IMR-90 (cell line): ENCODE measurements at regions not wholly inside any gene's neighbourhood (a gene's known extent, or its start where the extent isn't known, plus 50 kb on each side); places are given as distances from the start of the nearest gene placed in this dataset.

ENCODE experiments used
- ATAC-seq: fragments of 200-7000 bp; cut with Tn5 transposase; 2 replicates; pipeline ENCODE4 v1.9.1; 2020; ENCODE audit warnings: low read depth, mild to moderate bottlenecking, moderate library complexity
- BruUV-seq: library from RNA; stranded (reverse); fragments of 400-500 nt; replicated peaks from 2 replicates; lab custom pipeline; 2021; lab: Mats Ljungman, UMichigan
- CTCF ChIA-PET: fragments of 300-600 bp; formaldehyde crosslinking; extraction: SDS; loops from one replicate; lab custom pipeline; 2021; ENCODE audit warnings: antibody characterized with exemption; lab: Yijun Ruan, JAX
- POLR2A ChIA-PET: fragments of 300-600 bp; sonication (Branson Sonifier 250); formaldehyde crosslinking; loops from one replicate; lab custom pipeline; 2022; ENCODE audit warnings: antibody characterized with exemption; ENCODE audit not compliant: unreplicated experiment; lab: Charles Lee
- DNase-seq: peaks from one replicate; pipeline ENCODE4 v3.0.0; 2013
- H2AFZ ChIP-seq: replicated peaks from 2 replicates; pipeline ENCODE3; 2013; ENCODE audit warnings: low read length, mild to moderate bottlenecking; ENCODE audit not compliant: poor library complexity
- H2AK5ac ChIP-seq: 2 replicates; pipeline ENCODE4 v1.6.1; 2013; ENCODE audit warnings: low read depth, low read length, inconsistent platforms
- H2AK9ac ChIP-seq: replicated peaks from 2 replicates; pipeline ENCODE3; 2013; ENCODE audit warnings: mild to moderate bottlenecking, low read depth, low read length, moderate library complexity; ENCODE audit not compliant: poor library complexity
- H2BK120ac ChIP-seq: 2 replicates; pipeline ENCODE4 v1.6.1; 2013; ENCODE audit warnings: low read depth, low read length, inconsistent platforms
- H2BK15ac ChIP-seq: 3 replicates; pipeline ENCODE4 v1.6.1; 2013; ENCODE audit warnings: low read depth, low read length, inconsistent platforms
- H2BK20ac ChIP-seq: 2 replicates; pipeline ENCODE4 v1.6.1; 2013; ENCODE audit warnings: low read depth, mild to moderate bottlenecking, inconsistent platforms, low read length, moderate library complexity
- H2BK5ac ChIP-seq: 2 replicates; pipeline ENCODE4 v1.6.1; 2013; ENCODE audit warnings: mild to moderate bottlenecking, low read depth, low read length, inconsistent platforms; ENCODE audit not compliant: poor library complexity, severe bottlenecking
- H3K14ac ChIP-seq: replicated peaks from 2 replicates; pipeline ENCODE4 v1.6.1; 2013; ENCODE audit warnings: low read depth, low read length, inconsistent platforms
- H3K18ac ChIP-seq: 2 replicates; pipeline ENCODE4 v1.6.1; 2013; ENCODE audit warnings: low read depth, low read length, control low read depth
- H3K23ac ChIP-seq: 2 replicates; pipeline ENCODE4 v1.6.1; 2013; ENCODE audit warnings: low read depth, low read length, inconsistent platforms
- H3K27ac ChIP-seq: 2 replicates; pipeline ENCODE4 v1.5.1; 2013; ENCODE audit warnings: mild to moderate bottlenecking, control low read depth, low read length; ENCODE audit not compliant: insufficient read depth
- H3K27me3 ChIP-seq: 2 replicates; pipeline ENCODE4 v1.6.1; 2013; ENCODE audit warnings: low read length; ENCODE audit not compliant: control insufficient read depth, insufficient read depth
- H3K36me3 ChIP-seq: 2 replicates; pipeline ENCODE4 v1.6.1; 2013; ENCODE audit warnings: low read length, mixed read lengths; ENCODE audit not compliant: control insufficient read depth, insufficient read depth
- H3K4ac ChIP-seq: 2 replicates; pipeline ENCODE4 v1.6.1; 2013; ENCODE audit warnings: low read depth, low read length, inconsistent platforms
- H3K4me1 ChIP-seq: 2 replicates; pipeline ENCODE4 v1.6.1; 2013; ENCODE audit warnings: low read length, mixed read lengths; ENCODE audit not compliant: control insufficient read depth, insufficient read depth
- H3K4me2 ChIP-seq: 2 replicates; pipeline ENCODE4 v1.6.1; 2013; ENCODE audit warnings: low read depth, mild to moderate bottlenecking, control low read depth, low read length, moderate library complexity
- H3K4me3 ChIP-seq: 2 replicates; pipeline ENCODE4 v1.5.1; 2013; ENCODE audit warnings: low read depth, mild to moderate bottlenecking, control low read depth, low read length, moderate library complexity; ENCODE audit not compliant: insufficient read depth
- H3K56ac ChIP-seq: 2 replicates; pipeline ENCODE4 v1.6.1; 2013; ENCODE audit warnings: low read length, inconsistent platforms; ENCODE audit not compliant: insufficient read depth; ENCODE audit errors: extremely low read depth
- H3K79me1 ChIP-seq, 2 experiments: 2 replicates each; pipeline ENCODE4 v1.6.1; 2013; ENCODE audit warnings: low read length in 2 of 2, inconsistent platforms in 1 of 2, low read depth in 1 of 2
- H3K9ac ChIP-seq: 2 replicates; pipeline ENCODE4 v1.6.1; 2013; ENCODE audit warnings: low read depth, low read length, control low read depth
- H3K9me1 ChIP-seq: 2 replicates; pipeline ENCODE4 v1.6.1; 2013; ENCODE audit warnings: low read length, inconsistent platforms; ENCODE audit not compliant: insufficient read depth
- H3K9me3 ChIP-seq: 2 replicates; pipeline ENCODE4 v1.6.1; 2013; ENCODE audit warnings: low read length; ENCODE audit not compliant: control insufficient read depth, insufficient read depth
- H4K20me1 ChIP-seq: 2 replicates; pipeline ENCODE4 v1.6.1; 2013; ENCODE audit warnings: low read length, inconsistent platforms; ENCODE audit not compliant: insufficient read depth
- H4K5ac ChIP-seq: 2 replicates; pipeline ENCODE4 v1.6.1; 2013; ENCODE audit warnings: mild to moderate bottlenecking, low read depth, low read length, control low read depth
- H4K8ac ChIP-seq, 2 experiments: 2 replicates each; pipeline ENCODE4 v1.6.1; 2013; ENCODE audit warnings: low read depth in 2 of 2, low read length in 2 of 2, control low read depth in 1 of 2, inconsistent platforms in 1 of 2
- H4K91ac ChIP-seq: 2 replicates; pipeline ENCODE4 v1.6.1; 2013; ENCODE audit warnings: low read depth, low read length, inconsistent platforms; ENCODE audit not compliant: insufficient read depth
- BHLHE40 ChIP-seq: fragments of 150-350 bp; IDR thresholded peaks from 2 replicates; pipeline ENCODE4 v1.6.1; 2016; ENCODE audit warnings: mild to moderate bottlenecking, low read depth, low read length
- CEBPB ChIP-seq: IDR thresholded peaks from 2 replicates; pipeline ENCODE4 v1.6.1; 2012; ENCODE audit warnings: low read depth, low read length, improper control_type of control experiment
- CHD1 ChIP-seq: IDR thresholded peaks from 2 replicates; pipeline ENCODE4 v1.6.1; 2012; ENCODE audit warnings: low read depth, low read length, improper control_type of control experiment
- FOS ChIP-seq: fragments of 150-350 bp; IDR thresholded peaks from 2 replicates; pipeline ENCODE4 v1.6.1; 2016; ENCODE audit warnings: low read depth, low read length
- MAFK ChIP-seq: IDR thresholded peaks from 2 replicates; pipeline ENCODE4 v1.6.1; 2012; ENCODE audit warnings: low read depth, low read length, improper control_type of control experiment
- MAZ ChIP-seq: IDR thresholded peaks from 2 replicates; pipeline ENCODE4 v1.6.1; 2012; ENCODE audit warnings: low read depth, mild to moderate bottlenecking, low read length, improper control_type of control experiment, moderate library complexity, borderline replicate concordance
- MXI1 ChIP-seq: IDR thresholded peaks from 2 replicates; pipeline ENCODE4 v1.6.1; 2012; ENCODE audit warnings: low read depth, mild to moderate bottlenecking, low read length, moderate library complexity, borderline replicate concordance
- NFE2L2 ChIP-seq: fragments of 150-350 bp; IDR thresholded peaks from 2 replicates; pipeline ENCODE4 v1.6.1; 2016; ENCODE audit warnings: low read depth, mild to moderate bottlenecking, low read length
- POLR2A ChIP-seq: IDR thresholded peaks from 2 replicates; pipeline ENCODE4 v1.6.1; 2012; ENCODE audit warnings: mild to moderate bottlenecking, low read depth, low read length
- RAD21 ChIP-seq: IDR thresholded peaks from 2 replicates; pipeline ENCODE4 v1.6.1; 2012; ENCODE audit warnings: low read length, improper control_type of control experiment
- RCOR1 ChIP-seq: IDR thresholded peaks from 2 replicates; pipeline ENCODE4 v1.6.1; 2012; ENCODE audit warnings: mild to moderate bottlenecking, low read length, improper control_type of control experiment; ENCODE audit not compliant: insufficient replicate concordance
- RFX5 ChIP-seq: IDR thresholded peaks from 2 replicates; pipeline ENCODE4 v1.8.0; 2012; ENCODE audit warnings: low read depth, mild to moderate bottlenecking, low read length, moderate library complexity
- WGBS, 2 experiments: methylation state at CpG; one replicate each; pipeline versions ENCODE4 v1.1.5 to v1.1.7; 2013; ENCODE audit warnings: missing lambda C conversion rate in 2 of 2; ENCODE audit not compliant: insufficient read length in 1 of 2; ENCODE audit errors: extremely low coverage in 2 of 2; 5-methylcytosine and 5-hydroxymethylcytosine counted together
- dilution Hi-C: fragments of 300-500 bp; cut with HindIII; formaldehyde crosslinking; loops from one replicate; pipeline ENCODE4 v1.14.3; 2018; ENCODE audit warnings: low sequenced_read_pairs; ENCODE audit not compliant: unreplicated experiment
- in situ Hi-C: fragments of 300-500 bp; cut with MboI; formaldehyde crosslinking; loops from 3 replicates; pipeline ENCODE4 v1.14.3; 2019; ENCODE audit warnings: low sequenced_read_pairs, inconsistent platforms, mixed read lengths
- intact Hi-C: fragments of 100-400 bp; cut with micrococcal nuclease; formaldehyde crosslinking; loops from 2 replicates; pipeline ENCODE4 v1.10.0; 2022
- TF ChIP-seq, protein P1 (sequence below): fragments of 150-350 bp; IDR thresholded peaks from 2 replicates; pipeline ENCODE4 v1.6.1; 2017; ENCODE audit warnings: mild to moderate bottlenecking, antibody characterized with exemption, low read length, low read depth
- TF ChIP-seq, protein P2 (sequence below): fragments of 150-350 bp; IDR thresholded peaks from 2 replicates; pipeline ENCODE4 v1.6.1; 2016; ENCODE audit warnings: low read depth, mild to moderate bottlenecking, low read length, moderate library complexity, borderline replicate concordance
- TF ChIP-seq, protein P3 (sequence below): conservative IDR thresholded peaks from 2 replicates; pipeline ENCODE4 v1.5.1; 2012; ENCODE audit warnings: mild to moderate bottlenecking, low read depth, low read length, improper control_type of control experiment

DNA sequence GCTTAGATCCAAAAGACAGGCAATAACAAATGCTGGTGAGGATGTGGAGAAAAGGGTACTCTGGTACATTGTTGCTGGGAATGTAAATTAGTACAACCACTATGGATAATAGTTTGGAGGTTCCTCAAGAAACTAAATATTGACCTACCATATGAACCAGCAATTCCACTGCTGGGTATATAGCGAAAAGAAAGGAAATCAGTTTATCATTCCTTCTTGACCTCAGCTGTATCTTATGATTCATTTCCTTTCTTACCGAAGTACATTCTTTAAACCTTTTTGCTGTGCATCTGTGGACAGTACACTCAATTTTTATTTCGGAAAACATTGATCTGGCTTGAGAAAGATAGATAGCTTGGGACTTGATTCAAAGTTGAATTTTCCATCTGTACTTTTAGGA, 183.2 kb upstream of the LRFN5 start:
- Histone ChIP-seq H4K8ac (no peak overlapping the region), H3K9me1 (no peaks in the 10 kb centered on the region), H2AK5ac (no peak overlapping the region), H4K91ac (no peak overlapping the region), H2AFZ (no peak overlapping the region), H2BK20ac (no peak overlapping the region), H3K79me1 (no peaks in the 10 kb centered on the region), H3K9ac (no peak overlapping the region), H3K56ac (no peak overlapping the region), H3K27ac (no peak overlapping the region), H3K4me2 (no peak overlapping the region), H3K23ac (no peak overlapping the region), H4K5ac (no peak overlapping the region), H4K20me1 (no peaks in the 10 kb centered on the region), H2BK15ac (no peak overlapping the region), H3K27me3 (no peaks in the 10 kb centered on the region), H2BK120ac (no peak overlapping the region), H2BK5ac (no peak overlapping the region), H3K4ac (no peak overlapping the region), H3K9me3 (peaks cover 3% of the 10 kb centered on the region), H2AK9ac (no peak overlapping the region), H3K4me3 (no peak overlapping the region), H3K18ac (no peak overlapping the region), H3K4me1 (no peaks in the 10 kb centered on the region), H3K14ac (no peak overlapping the region), H3K36me3 (no peaks in the 10 kb centered on the region)
- TF ChIP-seq MAFK = no peak
- TF ChIP-seq RCOR1 = no peak
- no peak for TF ChIP-seq CHD1
- no peak for TF ChIP-seq FOS
- TF ChIP-seq, protein P1, sequence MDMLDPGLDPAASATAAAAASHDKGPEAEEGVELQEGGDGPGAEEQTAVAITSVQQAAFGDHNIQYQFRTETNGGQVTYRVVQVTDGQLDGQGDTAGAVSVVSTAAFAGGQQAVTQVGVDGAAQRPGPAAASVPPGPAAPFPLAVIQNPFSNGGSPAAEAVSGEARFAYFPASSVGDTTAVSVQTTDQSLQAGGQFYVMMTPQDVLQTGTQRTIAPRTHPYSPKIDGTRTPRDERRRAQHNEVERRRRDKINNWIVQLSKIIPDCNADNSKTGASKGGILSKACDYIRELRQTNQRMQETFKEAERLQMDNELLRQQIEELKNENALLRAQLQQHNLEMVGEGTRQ = no peak
- no peak for TF ChIP-seq CEBPB
- TF ChIP-seq NFE2L2 = no peak
- no peak for TF ChIP-seq MAZ
- TF ChIP-seq, protein P2, sequence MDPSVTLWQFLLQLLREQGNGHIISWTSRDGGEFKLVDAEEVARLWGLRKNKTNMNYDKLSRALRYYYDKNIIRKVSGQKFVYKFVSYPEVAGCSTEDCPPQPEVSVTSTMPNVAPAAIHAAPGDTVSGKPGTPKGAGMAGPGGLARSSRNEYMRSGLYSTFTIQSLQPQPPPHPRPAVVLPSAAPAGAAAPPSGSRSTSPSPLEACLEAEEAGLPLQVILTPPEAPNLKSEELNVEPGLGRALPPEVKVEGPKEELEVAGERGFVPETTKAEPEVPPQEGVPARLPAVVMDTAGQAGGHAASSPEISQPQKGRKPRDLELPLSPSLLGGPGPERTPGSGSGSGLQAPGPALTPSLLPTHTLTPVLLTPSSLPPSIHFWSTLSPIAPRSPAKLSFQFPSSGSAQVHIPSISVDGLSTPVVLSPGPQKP = no peak
- no peak for TF ChIP-seq MXI1
- TF ChIP-seq RFX5 = no peak
- no peak for TF ChIP-seq POLR2A
- TF ChIP-seq RAD21 = no peak
- no peak for TF ChIP-seq BHLHE40
- TF ChIP-seq, protein P3, sequence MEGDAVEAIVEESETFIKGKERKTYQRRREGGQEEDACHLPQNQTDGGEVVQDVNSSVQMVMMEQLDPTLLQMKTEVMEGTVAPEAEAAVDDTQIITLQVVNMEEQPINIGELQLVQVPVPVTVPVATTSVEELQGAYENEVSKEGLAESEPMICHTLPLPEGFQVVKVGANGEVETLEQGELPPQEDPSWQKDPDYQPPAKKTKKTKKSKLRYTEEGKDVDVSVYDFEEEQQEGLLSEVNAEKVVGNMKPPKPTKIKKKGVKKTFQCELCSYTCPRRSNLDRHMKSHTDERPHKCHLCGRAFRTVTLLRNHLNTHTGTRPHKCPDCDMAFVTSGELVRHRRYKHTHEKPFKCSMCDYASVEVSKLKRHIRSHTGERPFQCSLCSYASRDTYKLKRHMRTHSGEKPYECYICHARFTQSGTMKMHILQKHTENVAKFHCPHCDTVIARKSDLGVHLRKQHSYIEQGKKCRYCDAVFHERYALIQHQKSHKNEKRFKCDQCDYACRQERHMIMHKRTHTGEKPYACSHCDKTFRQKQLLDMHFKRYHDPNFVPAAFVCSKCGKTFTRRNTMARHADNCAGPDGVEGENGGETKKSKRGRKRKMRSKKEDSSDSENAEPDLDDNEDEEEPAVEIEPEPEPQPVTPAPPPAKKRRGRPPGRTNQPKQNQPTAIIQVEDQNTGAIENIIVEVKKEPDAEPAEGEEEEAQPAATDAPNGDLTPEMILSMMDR = no peak
- no peak for ATAC-seq
- CTCF ChIA-PET = no interaction called here
- BruUV-seq = no TSS peak
- in situ Hi-C loops (no loop called here), dilution Hi-C loops (no loop called here), intact Hi-C loops (no loop called here)
- WGBS, 2 experiments = no CpG with 5 or more reads among the region's 3 CpGs
- no peak for DNase-seq
- POLR2A ChIA-PET = no interaction called here
